ENCODE measurements at regions not wholly inside any gene's neighbourhood (a gene's known extent, or its start where the extent isn't known, plus 50 kb on each side); places are given as distances from the start of the nearest gene placed in this dataset.

DNA sequence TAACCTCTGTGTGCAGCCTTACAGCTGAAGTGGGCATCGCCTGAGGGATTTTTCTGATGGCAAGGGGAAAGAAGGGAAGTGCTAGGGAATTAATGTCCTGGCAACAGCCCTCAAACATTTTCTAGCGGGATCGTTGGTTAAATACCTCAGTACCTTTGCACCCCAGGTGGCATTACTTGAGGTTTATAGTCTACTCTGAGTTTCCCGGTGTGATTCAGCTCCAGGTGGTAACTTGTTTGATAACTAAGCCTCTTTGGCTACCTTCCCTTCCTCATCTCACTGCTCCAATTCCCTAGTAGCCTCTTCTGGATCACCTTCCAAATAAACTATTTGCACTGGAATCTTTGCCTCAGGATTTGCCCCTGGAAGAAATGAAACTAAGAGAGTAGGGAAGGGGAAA lies 237.0 kb upstream of the SSTR1 start:
- TF ChIP-seq, protein P1, sequence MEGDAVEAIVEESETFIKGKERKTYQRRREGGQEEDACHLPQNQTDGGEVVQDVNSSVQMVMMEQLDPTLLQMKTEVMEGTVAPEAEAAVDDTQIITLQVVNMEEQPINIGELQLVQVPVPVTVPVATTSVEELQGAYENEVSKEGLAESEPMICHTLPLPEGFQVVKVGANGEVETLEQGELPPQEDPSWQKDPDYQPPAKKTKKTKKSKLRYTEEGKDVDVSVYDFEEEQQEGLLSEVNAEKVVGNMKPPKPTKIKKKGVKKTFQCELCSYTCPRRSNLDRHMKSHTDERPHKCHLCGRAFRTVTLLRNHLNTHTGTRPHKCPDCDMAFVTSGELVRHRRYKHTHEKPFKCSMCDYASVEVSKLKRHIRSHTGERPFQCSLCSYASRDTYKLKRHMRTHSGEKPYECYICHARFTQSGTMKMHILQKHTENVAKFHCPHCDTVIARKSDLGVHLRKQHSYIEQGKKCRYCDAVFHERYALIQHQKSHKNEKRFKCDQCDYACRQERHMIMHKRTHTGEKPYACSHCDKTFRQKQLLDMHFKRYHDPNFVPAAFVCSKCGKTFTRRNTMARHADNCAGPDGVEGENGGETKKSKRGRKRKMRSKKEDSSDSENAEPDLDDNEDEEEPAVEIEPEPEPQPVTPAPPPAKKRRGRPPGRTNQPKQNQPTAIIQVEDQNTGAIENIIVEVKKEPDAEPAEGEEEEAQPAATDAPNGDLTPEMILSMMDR (IDR thresholded peaks at IDR 0.05; ENCODE audit: insufficient read depth, low read depth, low read length) = no peak
- TF ChIP-seq EZH2 (IDR thresholded peaks at IDR 0.05; ENCODE audit: insufficient read depth, low read length) = no peak

Data from astrocyte (in vitro differentiated cells and primary cell).